ENCODE measurements at regions not wholly inside any gene's neighbourhood (a gene's known extent, or its start where the extent isn't known, plus 50 kb on each side); places are given as distances from the start of the nearest gene placed in this dataset.
"Not testable (repeated sequence)": the region's sequence is repeated elsewhere in the genome, so short reads cannot be mapped to it uniquely, and the experiment has no call there.

DNA sequence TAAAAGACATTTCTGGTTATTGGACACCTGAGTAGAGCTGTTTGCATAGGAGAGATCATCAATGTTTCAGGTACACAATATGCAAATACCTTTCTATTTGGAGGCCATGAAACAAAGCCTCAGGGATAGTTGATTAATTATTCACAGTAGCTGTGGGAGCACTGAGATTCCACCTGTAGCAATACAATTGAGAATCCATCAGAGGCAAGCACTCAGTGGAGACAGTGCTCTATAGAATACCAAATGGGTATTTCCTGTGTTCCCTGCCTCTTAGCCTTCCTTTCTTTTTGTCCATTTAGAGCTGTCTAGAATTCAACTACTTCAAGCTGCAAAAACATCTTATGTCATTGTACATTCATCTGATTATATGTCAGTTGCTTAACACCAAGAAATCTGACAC, 1754.0 kb upstream of the ACO1 start:
- DNase-seq, result no peak

DNA sequence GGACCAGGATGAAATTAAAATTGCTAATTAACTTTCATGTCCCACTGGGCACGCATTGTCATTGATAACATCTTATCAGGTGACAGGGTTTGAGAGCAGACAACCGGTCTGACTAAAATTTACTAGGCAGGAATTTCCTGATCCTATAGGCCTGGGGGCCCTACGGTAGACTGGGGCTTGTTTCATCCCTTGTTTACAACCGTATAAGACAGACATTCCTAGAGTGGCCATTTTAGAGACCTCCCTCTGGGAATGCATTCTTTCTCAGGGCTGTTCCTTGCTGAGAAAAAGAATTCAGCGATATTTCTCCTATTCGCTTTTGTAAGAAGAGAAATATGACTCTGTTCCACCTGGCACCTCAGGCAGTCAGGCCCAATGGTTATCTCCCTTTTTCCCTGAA, 1737.8 kb upstream of the ACO1 start:
- not testable (repeated sequence) for DNase-seq

DNA sequence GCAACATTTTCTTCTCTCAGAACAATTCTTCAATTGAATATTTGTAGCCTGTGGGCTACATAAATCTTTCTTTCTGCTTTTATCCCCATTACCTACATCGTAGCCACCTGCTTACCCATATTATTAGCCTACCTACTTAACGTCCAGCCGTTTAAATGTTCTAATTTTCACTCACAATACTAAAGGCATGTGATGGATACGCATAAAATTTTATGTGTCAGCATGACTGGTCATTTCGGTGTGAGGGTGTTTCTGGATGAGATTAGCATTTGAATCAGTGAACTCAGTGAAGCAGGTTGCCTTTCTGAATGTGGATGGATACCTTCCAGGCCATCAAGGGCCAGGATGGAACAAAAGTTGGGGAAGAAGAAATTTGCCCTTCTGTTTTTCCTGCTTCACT, 1722.5 kb upstream of the ACO1 start:
- no peak for DNase-seq

DNA sequence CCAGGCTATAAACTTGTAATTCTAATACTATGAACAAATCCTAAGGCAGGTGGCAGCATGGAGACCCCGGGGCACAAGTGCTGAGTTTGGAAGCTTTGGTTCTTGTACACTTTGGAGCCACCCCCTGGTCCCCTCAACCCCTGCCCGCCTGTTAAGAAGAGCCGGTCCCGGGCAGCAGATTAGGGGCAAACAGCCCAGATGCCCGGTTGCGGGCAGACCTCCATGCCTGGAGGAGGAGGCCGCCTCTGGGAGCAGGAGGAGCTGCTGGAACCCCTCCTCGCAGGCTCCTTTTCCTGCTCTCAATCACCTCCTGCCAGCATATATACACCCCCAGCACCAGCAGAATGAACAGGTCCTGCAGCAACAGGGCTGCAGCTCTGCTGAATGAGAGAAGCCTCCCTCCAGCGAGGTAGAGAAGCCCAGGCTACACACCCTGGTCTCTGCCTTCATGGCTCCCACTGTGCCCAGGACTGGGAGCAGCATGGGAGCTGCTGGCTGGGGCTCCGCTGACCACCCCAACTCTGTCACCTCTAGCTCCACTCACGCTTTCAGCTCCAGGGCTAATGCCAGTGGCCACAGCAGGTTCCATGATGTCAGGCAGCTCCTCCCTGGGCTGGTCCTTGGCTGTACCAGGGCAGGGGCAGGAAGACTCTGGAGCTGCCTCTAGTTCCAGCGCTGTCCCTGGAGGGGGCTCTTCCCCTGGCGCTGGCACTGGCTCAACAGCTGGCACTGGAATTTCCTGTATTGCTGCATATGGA, 1713.5 kb upstream of the ACO1 start:
- no peak for DNase-seq

DNA sequence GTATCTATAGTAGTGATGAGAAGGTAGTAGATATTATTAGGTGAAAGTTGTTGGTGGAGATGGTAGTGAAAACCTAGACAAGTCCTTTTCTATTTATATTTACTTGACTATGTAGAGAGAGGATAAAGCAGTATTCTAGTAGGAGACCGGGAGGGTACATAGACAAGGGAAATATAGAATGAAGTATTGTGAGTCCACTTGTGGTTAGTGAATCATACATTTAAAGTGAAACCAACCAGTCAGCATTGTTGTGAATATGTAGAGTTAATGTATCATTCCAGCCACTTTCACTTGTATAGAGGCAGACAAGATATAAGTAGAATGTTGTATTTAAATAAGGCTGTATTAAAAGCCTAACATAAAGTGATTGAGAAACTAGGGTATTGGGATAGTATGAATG, 1711.3 kb upstream of the ACO1 start:
- DNase-seq, result no peak

DNA sequence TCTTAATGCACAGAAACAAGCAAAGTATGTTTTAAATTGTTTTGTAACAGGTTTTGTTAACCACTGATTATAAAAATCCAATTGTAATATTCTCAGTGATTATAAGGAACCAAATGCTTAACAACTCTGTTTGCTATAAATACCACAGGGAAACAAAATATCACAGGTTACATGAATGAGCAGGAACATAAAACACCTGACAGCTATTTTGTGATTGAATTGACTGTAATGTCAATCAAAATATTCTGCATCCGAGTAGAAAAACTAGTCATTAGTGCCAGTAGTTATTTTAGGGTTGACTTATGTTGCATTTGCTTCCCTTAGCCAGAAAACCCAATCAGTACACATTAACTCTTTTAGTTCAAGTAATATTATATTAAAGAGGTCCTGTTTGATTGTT, 1707.8 kb upstream of the ACO1 start:
- no peak for DNase-seq

DNA sequence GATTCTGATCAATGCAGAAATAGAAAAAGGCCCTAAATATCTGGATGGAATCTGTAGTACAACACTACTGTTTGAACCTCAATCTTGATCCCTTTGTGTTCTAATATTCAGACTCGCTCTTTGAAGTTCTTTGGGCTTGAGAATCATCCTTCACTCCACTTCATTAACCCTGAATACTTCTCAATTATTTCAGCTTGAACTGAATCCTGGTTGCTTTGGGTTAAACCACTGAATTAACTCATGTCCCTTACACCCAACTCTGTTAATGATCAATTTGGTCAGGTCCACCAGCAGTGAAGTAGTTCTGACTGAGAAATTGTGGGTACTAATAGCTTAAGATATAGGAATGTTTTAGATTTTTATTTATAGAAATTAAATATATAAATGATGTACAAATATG, 1707.2 kb upstream of the ACO1 start:
- no peak for DNase-seq

DNA sequence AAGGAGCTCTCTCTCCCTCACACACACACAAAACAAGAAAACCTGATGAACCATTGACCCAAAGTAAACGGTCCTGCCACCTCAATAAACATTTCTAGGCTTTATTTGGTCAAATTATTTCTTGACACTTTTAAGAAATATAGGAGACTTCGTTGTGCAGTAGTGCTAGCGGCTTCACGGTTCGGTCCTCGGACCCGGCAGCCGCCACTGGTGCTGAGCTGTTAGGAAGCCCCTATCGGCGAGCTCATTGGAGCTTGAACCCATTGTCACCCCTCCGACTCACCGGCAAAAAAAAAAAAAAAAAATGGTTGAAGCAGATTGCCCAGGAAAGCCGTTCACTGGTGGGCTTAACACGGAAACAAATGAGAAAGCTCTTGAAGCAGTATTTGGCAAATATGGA, 1695.6 kb upstream of the ACO1 start:
- no peak for DNase-seq

DNA sequence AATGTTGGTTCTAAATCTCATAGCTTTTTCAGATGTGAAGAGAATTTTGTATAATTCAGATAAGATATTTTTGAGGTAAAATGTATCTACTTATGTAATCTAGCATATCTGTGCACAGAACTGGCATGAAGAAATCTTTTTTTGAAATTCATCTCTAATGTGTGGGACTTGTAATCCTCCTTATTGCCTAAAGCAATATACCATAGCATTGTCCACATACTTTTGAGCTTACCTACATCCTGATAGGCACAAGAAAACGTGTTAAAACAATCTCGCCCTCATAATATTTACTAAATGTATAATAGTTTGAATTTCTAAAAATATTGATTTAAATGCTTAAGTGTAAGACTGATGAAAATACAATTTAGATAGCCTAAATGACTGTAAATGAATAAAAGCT, 1686.5 kb upstream of the ACO1 start:
- no peak for DNase-seq

DNA sequence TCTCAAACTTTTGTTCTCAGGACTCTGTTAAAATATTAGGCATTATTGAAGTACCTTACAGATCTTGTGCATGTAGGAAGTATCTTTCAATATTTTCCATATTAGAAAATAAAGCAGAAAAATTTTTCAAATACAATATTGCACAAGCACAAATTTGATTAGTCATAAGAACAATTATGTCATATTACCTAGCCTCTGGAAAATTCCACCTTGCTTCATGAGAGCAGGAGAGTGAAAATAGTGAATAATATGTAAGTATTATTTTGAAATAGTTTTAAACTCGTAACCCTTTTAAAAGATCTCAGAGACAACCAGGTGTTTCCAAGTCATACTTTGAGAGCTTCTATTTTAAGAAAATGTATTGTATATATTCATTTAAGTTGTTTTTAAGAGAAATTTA, 1672.9 kb upstream of the ACO1 start:
- DNase-seq, result no peak

DNA sequence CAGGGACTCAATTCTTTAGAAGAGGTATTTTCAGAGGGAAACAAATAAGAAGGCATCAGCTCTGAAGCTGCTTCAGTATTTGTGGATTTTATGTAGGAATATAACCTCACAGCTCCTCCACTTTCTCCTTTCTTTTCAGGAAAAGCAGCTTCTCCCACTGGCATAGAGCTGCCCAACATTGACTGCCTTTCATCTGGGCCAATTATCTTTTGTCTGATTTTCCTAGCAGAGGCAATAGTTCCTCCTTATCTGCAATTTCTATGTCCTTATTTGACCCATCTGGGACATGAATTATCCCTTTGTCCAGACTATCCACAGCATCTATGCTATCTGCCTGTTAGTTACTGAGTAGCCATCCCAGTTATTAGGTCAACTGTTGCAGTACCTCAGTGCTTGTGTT, 1671.2 kb upstream of the ACO1 start:
- no peak for DNase-seq

DNA sequence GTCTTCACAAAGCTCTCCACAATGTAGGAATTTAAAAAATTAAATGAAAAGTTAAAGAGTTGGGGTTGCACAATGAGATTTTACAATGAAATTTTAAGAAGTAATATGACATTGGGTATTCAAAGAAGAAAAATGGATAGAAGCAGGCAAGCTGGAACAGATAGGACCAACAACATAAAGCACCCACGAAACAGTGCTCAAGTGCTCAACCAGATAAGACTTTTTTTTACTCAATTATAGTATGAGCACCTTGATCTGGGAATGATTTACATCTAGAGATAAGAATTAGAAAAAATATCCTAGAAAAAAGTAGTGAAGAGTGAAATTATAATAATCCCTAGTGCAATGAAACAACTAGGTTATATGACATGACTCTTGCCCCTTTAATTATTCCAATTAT, 1670.1 kb upstream of the ACO1 start:
- no peak for DNase-seq

DNA sequence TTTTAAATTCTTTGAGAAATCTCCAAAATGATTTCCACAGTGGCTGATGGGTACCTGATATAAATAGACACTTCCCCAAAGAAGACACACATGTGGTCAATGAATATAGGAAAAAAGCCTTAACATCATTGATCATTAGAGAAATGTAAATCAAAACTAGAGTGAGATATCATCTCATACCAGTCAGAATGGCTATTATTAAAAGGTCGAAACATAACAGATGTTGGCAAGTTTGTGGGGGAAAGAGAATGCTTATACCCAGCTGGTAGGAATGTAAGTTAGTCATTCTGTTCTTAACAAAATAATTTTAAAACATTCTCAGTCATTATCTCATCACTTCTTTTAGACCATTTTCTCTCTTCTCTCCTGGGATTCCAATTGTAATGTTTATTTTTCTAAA, 1666.0 kb upstream of the ACO1 start:
- DNase-seq, result no peak

DNA sequence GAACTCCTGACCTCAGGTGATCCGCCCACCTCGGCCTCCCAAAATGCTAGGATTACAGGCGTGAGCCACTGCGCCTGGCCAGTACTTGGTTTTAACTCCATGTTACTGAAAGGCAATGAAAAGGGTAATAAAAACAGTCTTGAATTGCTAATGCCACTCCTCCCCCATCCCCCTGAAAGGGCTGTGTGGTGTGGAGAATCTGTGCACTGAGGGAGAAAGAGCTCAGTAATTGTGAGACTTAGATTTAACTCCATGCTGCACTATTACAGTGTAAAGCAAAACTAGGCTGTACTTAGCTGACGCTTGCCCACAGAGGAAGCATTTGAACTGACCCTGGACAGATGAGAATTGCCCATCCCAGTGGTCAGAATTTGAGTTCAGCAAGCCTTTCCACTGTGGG, 1662.4 kb upstream of the ACO1 start:
- DNase-seq, result no peak

DNA sequence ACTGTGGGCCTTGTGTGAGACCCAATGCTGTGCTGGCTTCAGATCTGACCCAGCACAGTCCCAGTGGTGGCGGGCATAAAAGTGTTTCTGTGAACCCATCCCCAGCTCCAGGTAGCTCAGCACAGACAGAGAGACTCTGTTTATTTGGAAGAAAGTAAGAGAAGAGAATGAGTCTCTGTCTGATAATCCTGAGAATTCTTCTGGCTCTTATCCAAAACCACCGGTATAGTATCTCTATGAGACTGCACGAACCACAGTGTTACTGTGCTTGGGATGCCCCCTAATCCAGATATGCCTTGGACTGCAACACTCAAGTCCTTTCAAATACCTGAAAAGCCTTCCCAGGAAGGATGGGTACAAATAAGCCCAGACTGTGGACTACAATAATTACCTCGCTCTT, 1660.8 kb upstream of the ACO1 start:
- no peak for DNase-seq

DNA sequence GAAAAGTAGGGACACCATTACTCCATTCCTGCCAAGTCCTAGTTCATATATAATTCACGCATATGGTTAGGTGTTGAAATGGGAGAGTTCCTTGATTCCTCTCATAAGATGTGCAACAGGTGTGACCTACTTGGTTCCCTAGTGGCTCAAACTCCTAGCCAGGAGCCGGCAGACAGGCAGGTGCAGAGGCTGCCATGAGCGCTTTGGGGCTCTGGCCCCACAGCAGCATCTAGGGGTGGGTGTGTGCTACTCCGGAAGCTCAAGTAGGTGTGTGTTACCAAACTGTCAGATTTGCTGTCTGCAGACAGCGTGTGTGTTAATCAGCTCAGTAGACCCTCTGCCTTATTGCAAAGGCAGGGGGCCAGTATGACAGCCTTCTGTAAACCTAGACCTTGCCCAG, 1652.4 kb upstream of the ACO1 start:
- DNase-seq, result no peak

DNA sequence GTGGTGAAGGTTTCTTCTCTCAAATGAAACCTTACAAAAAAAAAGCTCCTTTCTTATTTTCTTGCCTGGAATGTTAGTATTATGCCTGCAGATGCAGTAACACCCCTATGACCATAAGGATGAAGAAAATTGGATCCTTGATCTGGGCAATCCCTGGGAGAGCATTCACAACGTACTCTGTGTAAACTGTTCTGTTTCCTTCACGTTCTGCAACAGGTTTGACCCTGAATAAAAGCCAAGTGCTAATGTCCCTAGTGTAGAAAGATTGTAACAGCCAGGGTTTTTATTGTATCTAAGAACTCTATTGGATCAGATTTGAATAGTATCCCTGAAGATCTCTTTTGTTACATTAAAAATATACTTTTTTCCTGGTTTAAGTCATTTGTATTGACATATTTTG, 1639.6 kb upstream of the ACO1 start:
- no peak for DNase-seq

DNA sequence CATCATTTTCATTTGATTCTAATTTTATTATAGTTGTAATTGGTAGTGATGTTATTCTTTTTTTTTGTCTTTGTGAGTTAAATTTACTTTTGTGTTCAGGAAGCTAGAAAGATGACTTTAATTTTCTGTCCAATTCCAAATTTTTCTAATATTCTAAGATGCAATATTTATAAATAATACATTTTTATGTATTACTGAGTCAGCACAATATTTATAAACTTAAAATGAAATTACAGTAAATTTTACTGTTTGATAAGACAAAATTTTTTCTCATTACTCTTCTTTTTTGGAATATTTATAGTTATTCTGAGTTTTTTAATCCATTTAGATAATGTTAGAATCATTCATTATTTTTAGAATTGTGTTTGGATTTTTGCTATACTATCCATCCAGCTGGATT, 1637.9 kb upstream of the ACO1 start:
- no peak for DNase-seq

DNA sequence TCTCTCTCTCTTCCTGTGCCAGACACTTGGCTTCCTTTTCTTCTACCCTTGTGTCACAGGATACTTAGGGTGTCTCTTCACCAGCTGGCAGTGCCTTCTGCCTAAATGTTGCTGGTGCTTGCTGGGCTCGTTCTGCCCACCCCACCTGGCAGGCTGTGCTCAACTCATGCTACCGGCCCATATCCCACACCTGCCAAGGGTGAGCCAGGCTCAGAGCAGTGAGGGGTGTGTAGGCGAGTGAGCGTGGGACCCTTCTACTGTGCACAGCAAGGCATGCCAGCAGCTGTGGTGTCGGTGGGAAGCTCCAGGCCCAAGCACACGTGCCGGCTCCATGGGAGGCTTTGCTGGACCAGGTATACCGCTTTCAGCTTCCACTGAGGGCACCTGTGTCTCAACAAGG, 1626.7 kb upstream of the ACO1 start:
- no peak for DNase-seq

DNA sequence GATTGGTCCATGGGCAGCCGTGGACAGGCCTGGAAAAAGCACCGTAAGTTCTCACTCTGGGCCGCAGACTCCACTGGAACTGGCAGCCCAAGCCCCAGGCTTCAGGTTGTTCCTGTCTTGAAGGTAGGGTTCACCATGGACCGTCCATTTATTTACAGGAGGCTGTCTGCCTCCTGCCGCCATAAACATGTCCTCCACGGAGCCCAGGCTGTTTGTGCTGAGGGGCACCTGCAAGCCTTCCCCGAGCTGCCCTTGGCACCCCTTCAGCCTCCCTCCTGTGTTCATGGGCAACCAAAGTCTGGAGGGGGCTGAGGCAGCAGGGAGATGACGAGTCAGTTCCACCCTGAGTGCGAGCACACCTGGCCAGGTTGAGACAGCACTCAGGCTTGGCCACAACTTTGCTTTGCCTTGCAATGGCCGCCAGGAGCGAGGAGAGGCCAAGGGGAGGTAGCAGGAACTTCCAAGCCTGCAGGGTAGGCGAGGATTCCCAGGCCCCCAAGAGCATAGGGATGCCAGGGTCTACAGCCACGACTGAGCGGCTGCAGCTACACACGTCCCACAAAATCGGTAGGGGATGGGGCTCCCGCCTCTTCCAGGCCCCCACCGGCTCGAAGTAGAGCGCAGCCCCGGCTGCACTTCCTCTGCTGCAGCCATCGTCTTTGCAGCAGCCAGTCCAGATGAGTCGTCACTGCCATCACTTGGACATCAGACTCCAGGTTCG, 1625.6 kb upstream of the ACO1 start:
- no peak for DNase-seq

DNA sequence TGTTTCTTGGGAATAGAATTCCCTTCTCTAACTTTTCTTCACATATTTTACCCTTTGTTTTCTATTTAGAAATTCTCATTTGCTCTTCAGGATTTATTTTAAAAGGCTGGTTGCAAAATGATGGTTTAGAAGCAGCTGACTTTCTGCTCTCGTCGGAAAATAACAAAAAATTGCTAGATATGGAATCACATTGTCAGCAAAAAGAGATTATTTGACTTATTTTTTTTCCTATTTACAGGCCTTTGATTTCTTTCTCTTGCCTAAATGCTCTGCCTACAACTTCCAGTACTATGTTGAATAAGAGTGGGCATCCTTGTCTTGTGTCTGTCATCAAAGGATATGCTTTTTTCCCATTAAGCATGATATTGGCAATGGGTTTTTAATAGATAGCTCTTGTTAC, 1619.1 kb upstream of the ACO1 start:
- DNase-seq, result no peak

DNA sequence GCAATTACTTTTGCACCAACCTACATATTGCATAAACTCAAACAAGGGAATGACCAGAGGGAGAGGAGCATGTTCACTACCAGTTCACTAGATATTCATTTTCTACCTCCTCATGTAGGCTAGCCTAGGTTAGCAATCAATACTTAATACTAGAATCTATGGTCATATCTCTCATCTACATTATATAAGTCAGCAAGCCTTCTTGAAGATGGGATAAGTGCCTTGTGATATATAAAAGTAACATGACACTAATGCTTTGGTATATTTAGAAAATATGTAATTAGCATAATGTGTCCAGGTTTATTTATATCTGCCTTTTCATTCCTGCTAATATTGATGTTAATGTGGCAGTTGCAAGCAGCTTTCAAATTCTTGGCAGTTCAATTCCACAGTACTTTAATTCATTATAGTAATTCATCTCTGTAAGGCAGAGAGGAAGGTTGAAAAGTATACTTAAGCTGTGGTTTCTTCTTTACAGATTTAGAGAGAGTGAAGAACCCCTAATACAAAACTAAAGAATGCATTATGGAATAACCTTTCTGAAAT, 1613.2 kb upstream of the ACO1 start:
- no peak for DNase-seq

DNA sequence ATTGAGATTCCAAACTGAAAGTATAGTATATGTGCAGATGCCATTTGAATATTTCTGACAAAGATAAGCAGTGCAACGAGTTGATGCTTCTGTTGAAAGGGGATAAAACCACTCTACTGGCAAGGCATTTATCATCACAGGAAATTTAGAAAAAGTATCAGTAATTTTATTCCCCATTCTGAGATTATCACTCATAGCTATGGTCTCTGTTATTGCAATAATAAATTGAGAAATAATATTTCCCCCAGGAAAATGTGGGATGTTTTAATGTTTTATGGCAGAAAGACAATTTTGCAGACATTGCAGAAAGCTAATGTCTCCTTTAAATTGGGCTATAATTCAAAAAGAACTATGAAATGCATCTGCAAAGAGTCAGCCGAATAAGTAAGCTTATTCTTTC, 1612.7 kb upstream of the ACO1 start:
- no peak for DNase-seq

DNA sequence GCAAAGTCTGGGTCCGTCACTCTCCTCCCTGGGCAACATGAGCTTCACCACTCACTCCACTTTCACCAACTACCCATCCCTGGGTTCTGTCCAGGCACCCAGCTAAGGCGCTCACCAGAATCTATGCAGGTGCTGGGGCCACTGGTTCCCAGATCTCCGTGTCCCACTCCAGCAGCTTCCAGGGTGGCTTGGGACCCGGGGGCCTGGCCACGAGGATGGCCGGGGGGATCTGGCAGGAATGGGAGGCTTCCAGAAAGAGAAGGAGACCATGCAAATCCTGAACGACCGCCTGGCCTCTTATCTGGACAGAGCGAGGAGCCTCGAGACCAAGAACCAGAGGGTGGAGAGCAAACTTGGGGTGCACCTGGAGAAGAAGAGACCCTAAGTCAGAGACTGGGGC, 1611.0 kb upstream of the ACO1 start:
- no peak for DNase-seq

DNA sequence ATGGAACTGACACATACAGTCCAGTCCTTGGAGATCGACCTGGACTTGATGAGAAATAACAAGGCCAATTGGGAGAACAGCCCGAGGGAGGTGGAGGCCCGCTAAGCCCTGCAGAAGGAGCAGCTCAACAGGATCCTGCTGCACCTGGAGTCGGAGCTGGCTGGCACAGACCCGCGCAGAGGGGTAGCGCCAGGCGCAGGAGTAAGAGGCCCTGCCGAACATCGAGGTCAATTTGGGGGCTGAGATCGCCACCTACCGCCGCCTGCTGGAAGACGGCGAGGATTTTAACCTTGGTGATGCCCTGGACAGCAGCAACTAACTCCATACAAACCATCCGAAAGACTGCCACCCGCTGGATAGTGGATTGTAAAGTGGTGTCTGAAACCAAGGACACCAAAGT, 1610.1 kb upstream of the ACO1 start:
- no peak for DNase-seq

Data from DMS79 (cell line).